PC-3 (cell line): ENCODE measurements at regions not wholly inside any gene's neighbourhood (a gene's known extent, or its start where the extent isn't known, plus 50 kb on each side); places are given as distances from the start of the nearest gene placed in this dataset.

Experiments used
- CTCF ChIP-seq: fragments of 300-600 bp; sonication (generic); conservative IDR thresholded peaks from 2 replicates; pipeline ENCODE4 v1.5.1; 2017; ENCODE audit warnings: antibody characterized with exemption, low read depth, mild to moderate bottlenecking, low read length
- EZH2 ChIP-seq: fragments of 300-600 bp; sonication (generic); IDR thresholded peaks from one replicate; pipeline ENCODE4 v1.6.1; 2017; ENCODE audit warnings: antibody characterized with exemption, mild to moderate bottlenecking, low read length; ENCODE audit not compliant: unreplicated experiment
- EZH2phosphoT487 ChIP-seq: fragments of 300-600 bp; sonication (generic); IDR thresholded peaks from 2 replicates; pipeline ENCODE4 v1.6.1; 2018; ENCODE audit warnings: mild to moderate bottlenecking, antibody characterized with exemption, low read length, borderline replicate concordance

DNA sequence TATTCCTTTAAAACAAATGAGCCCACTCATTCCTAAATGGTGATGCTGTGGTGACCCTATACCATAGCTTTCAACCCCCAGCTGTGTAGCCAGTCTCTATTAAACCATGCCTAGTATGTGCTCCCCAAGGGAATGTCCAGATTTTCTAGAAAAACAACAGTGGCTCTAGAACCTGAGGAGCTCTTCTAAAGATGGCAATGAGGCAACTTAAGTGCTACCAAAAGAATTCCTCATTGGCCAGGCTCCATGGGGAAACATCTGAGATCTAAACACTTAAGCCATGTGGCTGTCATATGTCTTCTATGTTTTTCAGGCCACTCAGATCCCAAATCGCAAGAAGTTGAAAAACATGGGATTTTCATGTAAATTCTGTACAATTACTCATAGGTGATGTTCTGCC, 191.0 kb downstream of the TPBG start:
- TF ChIP-seq CTCF (no peak), EZH2 (no peak), EZH2phosphoT487 (no peak)
